HEK293 (cell line): ENCODE measurements at regions not wholly inside any gene's neighbourhood (a gene's known extent, or its start where the extent isn't known, plus 50 kb on each side); places are given as distances from the start of the nearest gene placed in this dataset.

Experiments
- CTCF ChIA-PET: fragments of 350-600 bp; formaldehyde crosslinking; extraction: SDS; loops from one replicate; lab custom pipeline; 2021; ENCODE audit warnings: antibody characterized with exemption; lab: Yijun Ruan, JAX
- POLR2A ChIA-PET: fragments of 300-600 bp; formaldehyde crosslinking; extraction: SDS; loops from one replicate; lab custom pipeline; 2020; ENCODE audit warnings: antibody characterized with exemption, inconsistent platforms; lab: Yijun Ruan, JAX
- H3K27ac ChIP-seq: fragments of 200-500 bp; sonication (Bioruptor generic); 2 replicates; pipeline ENCODE4 v1.5.1; 2014; ENCODE audit warnings: low read depth, low read length, control low read depth, inconsistent platforms; ENCODE audit errors: extremely low read depth
- H3K36me3 ChIP-seq, 2 experiments: fragments of 200-500 bp in 1 of 2; sonication (Bioruptor generic) in 1 of 2; 1 replicate in 1 of 2; 2 replicates in 1 of 2; pipeline ENCODE4 v1.5.1; 2014 to 2017; ENCODE audit warnings: inconsistent platforms in 2 of 2, low read length in 2 of 2; ENCODE audit not compliant: control insufficient read depth in 2 of 2, insufficient read depth in 1 of 2
- H3K4me1 ChIP-seq: fragments of 200-500 bp; sonication (Bioruptor generic); 2 replicates; pipeline ENCODE4 v1.5.1; 2014; ENCODE audit warnings: mild to moderate bottlenecking, low read length, inconsistent platforms; ENCODE audit not compliant: control insufficient read depth, insufficient read depth
- H3K4me3 ChIP-seq: 2 replicates; pipeline ENCODE4 v1.5.1; 2011; ENCODE audit warnings: low read depth, mild to moderate bottlenecking, control low read depth, low read length, moderate library complexity
- H3K9me3 ChIP-seq: fragments of 200-500 bp; sonication (Bioruptor generic); 2 replicates; pipeline ENCODE4 v1.5.1; 2014; ENCODE audit warnings: low read depth, low read length, inconsistent platforms; ENCODE audit not compliant: control insufficient read depth, insufficient read depth
- BCL11B ChIP-seq: fragments of 450-650 bp; formaldehyde crosslinking; IDR thresholded peaks from 2 replicates; pipeline ENCODE4 v1.5.1; 2016; ENCODE audit warnings: low read depth, missing biosample characterization, missing genetic modification characterization
- HIC1 ChIP-seq: fragments of 450-650 bp; formaldehyde crosslinking; IDR thresholded peaks from 2 replicates; pipeline ENCODE4 v1.5.1; 2016; ENCODE audit warnings: missing biosample characterization, missing genetic modification characterization
- KLF1 ChIP-seq: fragments of 450-650 bp; formaldehyde crosslinking; IDR thresholded peaks from 2 replicates; pipeline ENCODE4 v1.5.1; 2016; ENCODE audit warnings: missing biosample characterization, missing genetic modification characterization
- KLF10 ChIP-seq: fragments of 450-650 bp; IDR thresholded peaks from 2 replicates; pipeline ENCODE4 v1.5.1; 2018; ENCODE audit warnings: missing biosample characterization, mild to moderate bottlenecking, missing genetic modification characterization
- PRDM2 ChIP-seq: fragments of 450-650 bp; formaldehyde crosslinking; IDR thresholded peaks from 2 replicates; pipeline ENCODE4 v1.5.1; 2016; ENCODE audit warnings: missing biosample characterization, missing genetic modification characterization, borderline replicate concordance
- SP7 ChIP-seq: fragments of 450-650 bp; formaldehyde crosslinking; IDR thresholded peaks from 2 replicates; pipeline ENCODE4 v1.5.1; 2016; ENCODE audit warnings: missing biosample characterization, missing genetic modification characterization
- ZBTB1 ChIP-seq: fragments of 450-650 bp; formaldehyde crosslinking; IDR thresholded peaks from 2 replicates; pipeline ENCODE4 v1.5.1; 2016; ENCODE audit warnings: missing biosample characterization, missing genetic modification characterization
- ZBTB49 ChIP-seq: fragments of 450-650 bp; formaldehyde crosslinking; IDR thresholded peaks from 2 replicates; pipeline ENCODE4 v1.5.1; 2016; ENCODE audit warnings: missing biosample characterization, missing genetic modification characterization, low read depth
- ZBTB6 ChIP-seq: fragments of 450-650 bp; formaldehyde crosslinking; IDR thresholded peaks from 2 replicates; pipeline ENCODE4 v1.5.1; 2017; ENCODE audit warnings: missing biosample characterization, missing genetic modification characterization
- ZNF146 ChIP-seq: fragments of 450-650 bp; formaldehyde crosslinking; IDR thresholded peaks from 2 replicates; pipeline ENCODE4 v1.5.1; 2016; ENCODE audit warnings: missing biosample characterization, missing genetic modification characterization
- ZNF169 ChIP-seq: fragments of 450-650 bp; formaldehyde crosslinking; IDR thresholded peaks from 2 replicates; pipeline ENCODE4 v1.5.1; 2016; ENCODE audit warnings: missing biosample characterization, missing genetic modification characterization
- ZNF449 ChIP-seq: fragments of 450-650 bp; formaldehyde crosslinking; IDR thresholded peaks from 2 replicates; pipeline ENCODE4 v1.5.1; 2017; ENCODE audit warnings: missing biosample characterization, mild to moderate bottlenecking, missing genetic modification characterization, moderate library complexity
- ZNF621 ChIP-seq: fragments of 450-650 bp; formaldehyde crosslinking; IDR thresholded peaks from 2 replicates; pipeline ENCODE4 v1.5.1; 2017; ENCODE audit warnings: missing biosample characterization, missing genetic modification characterization
- ZNF785 ChIP-seq: fragments of 450-650 bp; formaldehyde crosslinking; IDR thresholded peaks from 2 replicates; pipeline ENCODE4 v1.5.1; 2016; ENCODE audit warnings: missing biosample characterization, missing genetic modification characterization
- ZSCAN16 ChIP-seq: fragments of 450-650 bp; formaldehyde crosslinking; IDR thresholded peaks from 2 replicates; pipeline ENCODE4 v1.5.1; 2016; ENCODE audit warnings: missing biosample characterization, missing genetic modification characterization
- TF ChIP-seq, protein P1 (sequence below): fragments of 450-650 bp; formaldehyde crosslinking; IDR thresholded peaks from 2 replicates; pipeline ENCODE4 v1.5.0; 2017; ENCODE audit warnings: missing biosample characterization, missing genetic modification characterization, borderline replicate concordance
- TF ChIP-seq, protein P2 (sequence below): fragments of 450-650 bp; formaldehyde crosslinking; IDR thresholded peaks from 2 replicates; pipeline ENCODE4; 2016; ENCODE audit warnings: missing biosample characterization, missing genetic modification characterization

- ChIA-PET POLR2A (no interaction called here), CTCF (interaction anchor here (1.8 kb wide), 1 partner anchor 9 kb away, joined by 11 read pairs; no protein-coding TSS in a partner anchor)
- TF ChIP-seq ZNF449 (no peak), HIC1 (no peak), ZBTB49 (no peak), ZSCAN16 (tag by site-specific recombination) (no peak), ZBTB1 (tag by site-specific recombination) (no peak), KLF1 (tag by site-specific recombination) (no peak), SP7 (tag by site-specific recombination) (no peak), ZNF146 (tag by site-specific recombination) (no peak), ZNF785 (tag by site-specific recombination) (no peak), KLF10 (tag by site-specific recombination) (no peak)
- Histone ChIP-seq H3K27ac (no peak overlapping the region), H3K4me3 (no peak overlapping the region), H3K36me3 (no peaks in the 10 kb centered on the region), H3K9me3 (no peaks in the 10 kb centered on the region), H3K4me1 (no peaks in the 10 kb centered on the region)
Observed at GRCh38 chr12:118704527-118705241, 276.7 kb upstream of the SRRM4 start.

- no peaks in the 10 kb centered on the region for H3K4me1 ChIP-seq
- POLR2A ChIA-PET, result no interaction called here
- CTCF ChIA-PET, result no interaction called here
- TF ChIP-seq, protein P1, sequence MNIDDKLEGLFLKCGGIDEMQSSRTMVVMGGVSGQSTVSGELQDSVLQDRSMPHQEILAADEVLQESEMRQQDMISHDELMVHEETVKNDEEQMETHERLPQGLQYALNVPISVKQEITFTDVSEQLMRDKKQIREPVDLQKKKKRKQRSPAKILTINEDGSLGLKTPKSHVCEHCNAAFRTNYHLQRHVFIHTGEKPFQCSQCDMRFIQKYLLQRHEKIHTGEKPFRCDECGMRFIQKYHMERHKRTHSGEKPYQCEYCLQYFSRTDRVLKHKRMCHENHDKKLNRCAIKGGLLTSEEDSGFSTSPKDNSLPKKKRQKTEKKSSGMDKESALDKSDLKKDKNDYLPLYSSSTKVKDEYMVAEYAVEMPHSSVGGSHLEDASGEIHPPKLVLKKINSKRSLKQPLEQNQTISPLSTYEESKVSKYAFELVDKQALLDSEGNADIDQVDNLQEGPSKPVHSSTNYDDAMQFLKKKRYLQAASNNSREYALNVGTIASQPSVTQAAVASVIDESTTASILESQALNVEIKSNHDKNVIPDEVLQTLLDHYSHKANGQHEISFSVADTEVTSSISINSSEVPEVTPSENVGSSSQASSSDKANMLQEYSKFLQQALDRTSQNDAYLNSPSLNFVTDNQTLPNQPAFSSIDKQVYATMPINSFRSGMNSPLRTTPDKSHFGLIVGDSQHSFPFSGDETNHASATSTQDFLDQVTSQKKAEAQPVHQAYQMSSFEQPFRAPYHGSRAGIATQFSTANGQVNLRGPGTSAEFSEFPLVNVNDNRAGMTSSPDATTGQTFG (tag by site-specific recombination), result no peak
- TF ChIP-seq ZNF621 (tag by site-specific recombination) (no peak), ZBTB6 (tag by site-specific recombination) (no peak), BCL11B (tag by site-specific recombination) (no peak), ZNF169 (tag by site-specific recombination) (no peak), PRDM2 (tag by site-specific recombination) (no peak)
- TF ChIP-seq, protein P2, sequence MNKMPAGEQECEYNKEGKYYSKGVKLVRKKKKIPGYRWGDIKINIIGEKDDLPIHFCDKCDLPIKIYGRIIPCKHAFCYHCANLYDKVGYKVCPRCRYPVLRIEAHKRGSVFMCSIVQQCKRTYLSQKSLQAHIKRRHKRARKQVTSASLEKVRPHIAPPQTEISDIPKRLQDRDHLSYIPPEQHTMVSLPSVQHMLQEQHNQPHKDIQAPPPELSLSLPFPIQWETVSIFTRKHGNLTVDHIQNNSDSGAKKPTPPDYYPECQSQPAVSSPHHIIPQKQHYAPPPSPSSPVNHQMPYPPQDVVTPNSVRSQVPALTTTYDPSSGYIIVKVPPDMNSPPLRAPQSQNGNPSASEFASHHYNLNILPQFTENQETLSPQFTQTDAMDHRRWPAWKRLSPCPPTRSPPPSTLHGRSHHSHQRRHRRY, result no peak
Observed at GRCh38 chr12:118706437-118706836, 274.9 kb upstream of the SRRM4 start.

More at GRCh38 chr12:118706437-118706836, 274.9 kb upstream of the SRRM4 start:
- Histone ChIP-seq H3K36me3 (no peaks in the 10 kb centered on the region), H3K4me3 (no peak overlapping the region), H3K9me3 (no peaks in the 10 kb centered on the region), H3K27ac (no peak overlapping the region)
